ENCODE measurements at regions not wholly inside any gene's neighbourhood (a gene's known extent, or its start where the extent isn't known, plus 50 kb on each side); places are given as distances from the start of the nearest gene placed in this dataset.

- TF ChIP-seq POLR2A (IDR thresholded peaks at IDR 0.05) (no peak), CTCF (IDR thresholded peaks at IDR 0.05) (no peak)
Measured at GRCh38 chrY:10666785-10667184, 1139.1 kb downstream of the TSPY10 start.

Data from stomach (tissue), 4 donors.